ENCODE measurements at regions not wholly inside any gene's neighbourhood (a gene's known extent, or its start where the extent isn't known, plus 50 kb on each side); places are given as distances from the start of the nearest gene placed in this dataset.

DNA sequence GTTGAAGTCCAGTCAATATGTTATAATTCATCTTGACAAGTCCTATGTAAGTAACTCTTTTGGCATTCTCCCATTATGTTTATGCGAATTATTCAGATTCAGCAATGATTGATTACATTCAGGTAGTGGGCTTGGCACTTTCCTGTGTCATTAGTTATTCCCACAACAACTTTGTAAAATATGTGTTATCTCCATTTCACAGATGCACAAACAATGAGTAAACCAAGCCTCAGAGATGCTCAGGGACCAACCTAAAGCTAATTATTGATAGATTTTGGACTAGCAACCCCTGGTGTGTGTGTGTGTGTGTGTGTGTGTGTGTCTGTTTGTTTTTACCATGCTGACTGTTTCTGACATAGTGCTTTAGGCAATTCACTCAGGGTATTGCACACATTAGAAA, 371.1 kb upstream of the C1orf87 start:
- no peaks in the 10 kb centered on the region for H3K9me3 Mint-ChIP-seq
- no peak overlapping the region for H3K4me3 Mint-ChIP-seq
- H3K27me3 Mint-ChIP-seq = no peaks in the 10 kb centered on the region
- H3K36me3 Mint-ChIP-seq = no peaks in the 10 kb centered on the region
- TF ChIP-seq, protein P1, sequence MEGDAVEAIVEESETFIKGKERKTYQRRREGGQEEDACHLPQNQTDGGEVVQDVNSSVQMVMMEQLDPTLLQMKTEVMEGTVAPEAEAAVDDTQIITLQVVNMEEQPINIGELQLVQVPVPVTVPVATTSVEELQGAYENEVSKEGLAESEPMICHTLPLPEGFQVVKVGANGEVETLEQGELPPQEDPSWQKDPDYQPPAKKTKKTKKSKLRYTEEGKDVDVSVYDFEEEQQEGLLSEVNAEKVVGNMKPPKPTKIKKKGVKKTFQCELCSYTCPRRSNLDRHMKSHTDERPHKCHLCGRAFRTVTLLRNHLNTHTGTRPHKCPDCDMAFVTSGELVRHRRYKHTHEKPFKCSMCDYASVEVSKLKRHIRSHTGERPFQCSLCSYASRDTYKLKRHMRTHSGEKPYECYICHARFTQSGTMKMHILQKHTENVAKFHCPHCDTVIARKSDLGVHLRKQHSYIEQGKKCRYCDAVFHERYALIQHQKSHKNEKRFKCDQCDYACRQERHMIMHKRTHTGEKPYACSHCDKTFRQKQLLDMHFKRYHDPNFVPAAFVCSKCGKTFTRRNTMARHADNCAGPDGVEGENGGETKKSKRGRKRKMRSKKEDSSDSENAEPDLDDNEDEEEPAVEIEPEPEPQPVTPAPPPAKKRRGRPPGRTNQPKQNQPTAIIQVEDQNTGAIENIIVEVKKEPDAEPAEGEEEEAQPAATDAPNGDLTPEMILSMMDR (conservative IDR thresholded peaks at IDR 0.05) = no peak
- H3K27ac Mint-ChIP-seq = no peak overlapping the region
- no peak for DNase-seq (ENCODE audit: extremely low spot score, unreplicated experiment)
- no peaks in the 10 kb centered on the region for H3K4me1 Mint-ChIP-seq (ENCODE audit: unreplicated experiment)

DNA sequence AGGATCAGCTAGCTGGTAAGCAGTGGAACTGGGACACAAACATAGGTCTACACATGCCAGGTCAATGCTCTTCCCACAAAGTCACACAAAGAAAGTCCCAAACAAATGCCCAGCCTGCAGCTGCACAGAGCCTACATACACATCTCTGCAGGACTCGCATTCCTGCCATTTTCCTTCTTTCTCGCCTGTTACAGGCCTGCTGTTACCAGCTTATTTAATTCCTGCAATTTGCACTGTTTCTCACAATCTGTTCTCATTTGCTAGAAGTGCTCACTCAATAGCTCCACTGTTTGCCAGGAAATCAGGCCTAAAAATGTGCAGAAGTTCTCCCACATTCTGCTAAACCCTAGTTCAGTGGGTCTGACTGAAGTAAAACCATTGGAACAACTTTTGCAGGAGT, 362.6 kb upstream of the C1orf87 start:
- Mint-ChIP-seq H3K4me1 (ENCODE audit: unreplicated experiment) (peaks cover 4% of the 10 kb centered on the region), H3K27me3 (no peaks in the 10 kb centered on the region), H3K36me3 (no peaks in the 10 kb centered on the region), H3K9me3 (peaks cover 12% of the 10 kb centered on the region), H3K4me3 (no peak overlapping the region), H3K27ac (no peak overlapping the region)
- no peak for DNase-seq (ENCODE audit: extremely low spot score, unreplicated experiment)
- TF ChIP-seq, protein P1 (conservative IDR thresholded peaks at IDR 0.05) = no peak

DNA sequence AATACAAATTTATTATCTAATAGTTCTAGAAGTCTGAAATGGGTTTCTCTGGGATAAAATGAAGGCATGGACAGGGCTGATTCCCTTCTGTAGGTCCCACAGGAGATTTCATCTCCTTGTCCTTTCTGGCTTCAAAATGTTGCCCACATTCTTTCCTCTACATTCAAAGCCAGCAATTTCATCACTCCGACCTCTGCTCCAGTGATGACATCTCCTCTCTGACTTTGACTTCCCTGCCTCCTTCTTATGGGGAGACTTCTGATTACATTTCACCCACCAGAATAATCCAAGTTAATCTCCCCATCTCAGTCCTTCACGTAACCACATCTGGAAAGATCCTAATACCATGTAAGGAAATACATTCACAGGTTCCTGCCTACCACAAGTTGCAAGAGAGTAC, 358.0 kb upstream of the C1orf87 start:
- Mint-ChIP-seq H3K4me1 (ENCODE audit: unreplicated experiment) (peaks cover 4% of the 10 kb centered on the region), H3K27me3 (no peaks in the 10 kb centered on the region), H3K9me3 (peaks cover 10% of the 10 kb centered on the region), H3K4me3 (no peak overlapping the region), H3K36me3 (no peaks in the 10 kb centered on the region), H3K27ac (no peak overlapping the region)
- no peak for DNase-seq (ENCODE audit: extremely low spot score, unreplicated experiment)
- TF ChIP-seq, protein P1 (conservative IDR thresholded peaks at IDR 0.05) = no peak

DNA sequence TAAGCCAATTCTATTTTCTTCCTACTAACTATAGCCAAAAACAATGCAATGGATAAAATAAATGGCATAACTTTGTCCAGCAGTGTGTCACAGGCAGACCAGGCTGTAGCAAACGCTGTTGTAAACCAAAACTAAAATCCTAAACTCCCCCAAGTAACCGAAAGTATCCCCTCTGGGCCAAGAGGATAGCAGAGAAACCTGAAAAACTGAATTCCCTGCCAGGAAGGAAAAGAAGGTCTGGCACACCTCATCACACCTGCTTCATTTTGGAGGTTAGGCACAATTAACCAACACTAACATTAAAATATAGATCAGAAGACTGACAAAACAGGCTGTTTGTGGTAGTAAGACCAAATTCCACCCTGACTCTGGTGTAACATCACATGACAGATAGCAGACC, 356.8 kb upstream of the C1orf87 start:
- Mint-ChIP-seq H3K9me3 (peaks cover 10% of the 10 kb centered on the region), H3K4me3 (no peak overlapping the region), H3K36me3 (no peaks in the 10 kb centered on the region), H3K4me1 (ENCODE audit: unreplicated experiment) (no peaks in the 10 kb centered on the region), H3K27ac (no peak overlapping the region), H3K27me3 (no peaks in the 10 kb centered on the region)
- no peak for DNase-seq (ENCODE audit: extremely low spot score, unreplicated experiment)
- TF ChIP-seq, protein P1 (conservative IDR thresholded peaks at IDR 0.05) = no peak

DNA sequence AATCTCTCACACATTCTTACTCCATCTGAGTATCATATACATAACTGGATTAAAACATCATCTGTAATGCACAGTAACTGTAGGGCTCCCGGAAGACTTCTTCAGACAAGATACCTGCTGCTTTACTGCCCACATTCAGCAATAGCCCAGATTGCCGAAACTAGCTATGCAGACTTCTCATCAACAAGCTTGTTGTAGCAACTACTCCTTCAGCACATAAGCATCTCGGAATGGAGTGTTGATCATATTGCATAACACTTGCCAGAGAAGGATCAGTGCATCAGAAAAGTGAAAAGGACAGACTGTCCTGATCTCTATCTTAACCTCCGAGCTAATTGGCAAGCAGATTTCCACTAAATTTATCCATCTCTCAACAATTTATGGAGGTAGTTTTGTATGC, 354.6 kb upstream of the C1orf87 start:
- no peaks in the 10 kb centered on the region for H3K4me1 Mint-ChIP-seq (ENCODE audit: unreplicated experiment)
- no peak overlapping the region for H3K27ac Mint-ChIP-seq
- TF ChIP-seq, protein P1 (conservative IDR thresholded peaks at IDR 0.05) = no peak
- H3K27me3 Mint-ChIP-seq = no peaks in the 10 kb centered on the region
- DNase-seq (ENCODE audit: extremely low spot score, unreplicated experiment) = no peak
- peaks cover 5% of the 10 kb centered on the region for H3K9me3 Mint-ChIP-seq
- H3K4me3 Mint-ChIP-seq = no peak overlapping the region
- no peaks in the 10 kb centered on the region for H3K36me3 Mint-ChIP-seq

DNA sequence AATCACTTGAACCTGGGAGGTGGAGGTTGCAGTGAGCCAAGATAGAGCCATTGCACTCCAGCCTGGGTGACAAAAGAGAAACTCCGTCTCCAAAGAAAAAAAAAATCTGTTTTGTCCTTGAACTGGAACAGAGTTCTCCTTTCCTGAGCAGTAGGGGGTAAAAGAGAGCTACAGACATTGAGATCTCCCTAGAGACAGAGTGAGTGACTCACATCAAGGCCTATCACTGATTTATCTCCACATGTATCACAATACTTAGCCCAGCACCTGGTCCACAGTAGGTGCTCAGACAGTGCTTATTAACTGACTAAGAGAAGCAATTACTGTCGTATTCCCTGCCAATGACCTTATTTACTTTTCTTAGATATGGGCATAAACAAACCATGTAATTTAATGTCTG, 354.1 kb upstream of the C1orf87 start:
- Mint-ChIP-seq H3K36me3 (no peaks in the 10 kb centered on the region), H3K9me3 (peaks cover 5% of the 10 kb centered on the region), H3K27ac (no peak overlapping the region), H3K4me3 (no peak overlapping the region), H3K4me1 (ENCODE audit: unreplicated experiment) (no peaks in the 10 kb centered on the region), H3K27me3 (no peaks in the 10 kb centered on the region)
- DNase-seq (ENCODE audit: extremely low spot score, unreplicated experiment) = no peak
- TF ChIP-seq, protein P1 (conservative IDR thresholded peaks at IDR 0.05) = no peak
